ENCODE measurements at regions not wholly inside any gene's neighbourhood (a gene's known extent, or its start where the extent isn't known, plus 50 kb on each side); places are given as distances from the start of the nearest gene placed in this dataset.

- no peaks in the 10 kb centered on the region for H3K27me3 Mint-ChIP-seq
- H3K27me3 ChIP-seq (replicated peaks in 1 of 4; ENCODE audit: control extremely low read depth in 1 of 4, control insufficient read depth in 3 of 4, insufficient read depth in 4 of 4, low read length in 3 of 4), result no peaks in the 10 kb centered on the region
- H4K20me1 ChIP-seq (ENCODE audit: control insufficient read depth, insufficient read depth, low read length, poor library complexity, severe bottlenecking), result no peaks in the 10 kb centered on the region
- H3K9ac ChIP-seq (ENCODE audit: low read length), result no peak overlapping the region
- no peaks in the 10 kb centered on the region for H3K9me3 Mint-ChIP-seq (ENCODE audit: insufficient read depth)
- no peaks in the 10 kb centered on the region for H3K36me3 ChIP-seq (replicated peaks in 1 of 2; ENCODE audit: control extremely low read depth in 1 of 2, control insufficient read depth in 1 of 2, extremely low read depth in 1 of 2, insufficient read depth in 2 of 2, low read length in 1 of 2)
- H3K79me2 ChIP-seq (ENCODE audit: control insufficient read depth, insufficient read depth, low read length), result no peaks in the 10 kb centered on the region
- no peak overlapping the region for H3K4me3 Mint-ChIP-seq
- H3K27ac ChIP-seq (ENCODE audit: low read length in 2 of 2), result no peak overlapping the region
- no peaks in the 10 kb centered on the region for H3K4me1 Mint-ChIP-seq
- H3K4me3 ChIP-seq (ENCODE audit: control extremely low read depth in 1 of 5, extremely low read depth in 1 of 5, insufficient read depth in 1 of 5, low read depth in 2 of 5, low read length in 4 of 5), result no peak overlapping the region
- no peak overlapping the region for H3K27ac Mint-ChIP-seq
- ChIA-PET CTCF (no interaction called here), POLR2A (no interaction called here)
- TF ChIP-seq EZH2 (IDR thresholded peaks at IDR 0.05; ENCODE audit: borderline replicate concordance, insufficient read depth, low read depth, low read length, poor library complexity, severe bottlenecking) (no peak), CTCF (IDR thresholded peaks at IDR 0.05) (no peak)
- intact Hi-C loops (cut with micrococcal nuclease), result no loop called here
- no peak overlapping the region for H2AFZ ChIP-seq (ENCODE audit: insufficient read depth, low read depth, low read length, poor library complexity, severe bottlenecking)
- H3K9me3 ChIP-seq (ENCODE audit: control extremely low read depth in 1 of 3, control insufficient read depth in 2 of 3, insufficient read depth in 1 of 3, low read length in 2 of 3), result no peaks in the 10 kb centered on the region
- H3K4me1 ChIP-seq (ENCODE audit: control insufficient read depth in 2 of 2, insufficient read depth in 2 of 2, low read length in 2 of 2), result no peaks in the 10 kb centered on the region
- H3K4me2 ChIP-seq (replicated peaks; ENCODE audit: low read depth, low read length, poor library complexity, severe bottlenecking), result no peak overlapping the region
- ATAC-seq (ENCODE audit: low read depth) (no peak), DNase-seq (no peak)
- WGBS (ENCODE audit: insufficient coverage), result no CpG with 5 or more reads among the region's 1 CpG
These were observed 807.8 kb upstream of the CDH2 start for GRCh38 chr18:28984731-28985130.

- peaks cover 0 to 1% (median 0%) of the 10 kb centered on the region in 3 donors for H3K9me3 ChIP-seq (ENCODE audit: control extremely low read depth in 1 of 3, control insufficient read depth in 2 of 3, insufficient read depth in 1 of 3, low read length in 2 of 3)
- no CpG with 5 or more reads among the region's 1 CpG for WGBS (ENCODE audit: insufficient coverage)
- Mint-ChIP-seq H3K27ac (no peak overlapping the region), H3K27me3 (no peaks in the 10 kb centered on the region), H3K4me3 (no peak overlapping the region), H3K9me3 (ENCODE audit: insufficient read depth) (peaks cover 3% of the 10 kb centered on the region), H3K4me1 (no peaks in the 10 kb centered on the region)
- H2AFZ ChIP-seq (ENCODE audit: insufficient read depth, low read depth, low read length, poor library complexity, severe bottlenecking), result no peak overlapping the region
- H3K4me2 ChIP-seq (replicated peaks; ENCODE audit: low read depth, low read length, poor library complexity, severe bottlenecking), result no peak overlapping the region
- H3K36me3 ChIP-seq (replicated peaks in 1 of 2; ENCODE audit: control extremely low read depth in 1 of 2, control insufficient read depth in 1 of 2, extremely low read depth in 1 of 2, insufficient read depth in 2 of 2, low read length in 1 of 2), result no peaks in the 10 kb centered on the region
- H3K27me3 ChIP-seq (replicated peaks in 1 of 4; ENCODE audit: control extremely low read depth in 1 of 4, control insufficient read depth in 3 of 4, insufficient read depth in 4 of 4, low read length in 3 of 4), result no peaks in the 10 kb centered on the region
- CTCF ChIA-PET, result no interaction called here
- no peak overlapping the region for H3K9ac ChIP-seq (ENCODE audit: low read length)
- no peaks in the 10 kb centered on the region for H3K4me1 ChIP-seq (ENCODE audit: control insufficient read depth in 2 of 2, insufficient read depth in 2 of 2, low read length in 2 of 2)
- H3K27ac ChIP-seq (ENCODE audit: low read length in 2 of 2), result no peak overlapping the region
- TF ChIP-seq EZH2 (IDR thresholded peaks at IDR 0.05; ENCODE audit: borderline replicate concordance, insufficient read depth, low read depth, low read length, poor library complexity, severe bottlenecking), result no peak
- TF ChIP-seq CTCF (IDR thresholded peaks at IDR 0.05), result no peak
- no peaks in the 10 kb centered on the region for H4K20me1 ChIP-seq (ENCODE audit: control insufficient read depth, insufficient read depth, low read length, poor library complexity, severe bottlenecking)
- H3K4me3 ChIP-seq (ENCODE audit: control extremely low read depth in 1 of 5, extremely low read depth in 1 of 5, insufficient read depth in 1 of 5, low read depth in 2 of 5, low read length in 4 of 5), result no peak overlapping the region
- ATAC-seq (ENCODE audit: low read depth), result no peak
- intact Hi-C loops (cut with micrococcal nuclease), result no loop called here
- no peak for DNase-seq
- H3K79me2 ChIP-seq (ENCODE audit: control insufficient read depth, insufficient read depth, low read length), result no peaks in the 10 kb centered on the region
- POLR2A ChIA-PET, result no interaction called here
These were observed 797.6 kb upstream of the CDH2 start for GRCh38 chr18:28974504-28974903.

Measured in B cell (primary cell).